HG02938 (cell line): ENCODE measurements at regions not wholly inside any gene's neighbourhood (a gene's known extent, or its start where the extent isn't known, plus 50 kb on each side); places are given as distances from the start of the nearest gene placed in this dataset.

Source experiments
- ATAC-seq: cut with Tn5 transposase; IDR thresholded peaks from one replicate; pipeline ENCODE4 v1.9.1; 2021; ENCODE audit warnings: mild to moderate bottlenecking, moderate library complexity; ENCODE audit not compliant: unreplicated experiment

GRCh38 chr5:69042915-69043654 is 50.7 kb upstream of the SLC30A5 start:
- ATAC-seq, result peak; percentile 96

- ATAC-seq, result no peak
Observed at GRCh38 chr5:69043655-69043996, 50.2 kb upstream of the SLC30A5 start.
